PC-9 (cell line): ENCODE measurements at regions not wholly inside any gene's neighbourhood (a gene's known extent, or its start where the extent isn't known, plus 50 kb on each side); places are given as distances from the start of the nearest gene placed in this dataset.

Source experiments
- BruUV-seq: library from RNA; stranded (reverse); fragments of 400-500 nt; replicated peaks from 2 replicates; lab custom pipeline; 2021; lab: Mats Ljungman, UMichigan
- CTCF ChIA-PET: fragments of 300-600 bp; sonication (Branson Sonifier 250); formaldehyde crosslinking; loops from one replicate; lab custom pipeline; 2022; ENCODE audit warnings: antibody characterized with exemption; lab: Charles Lee
- POLR2A ChIA-PET: fragments of 300-600 bp; sonication (Branson Sonifier 250); formaldehyde crosslinking; loops from one replicate; lab custom pipeline; 2022; ENCODE audit warnings: antibody characterized with exemption; ENCODE audit not compliant: unreplicated experiment; lab: Charles Lee
- DNase-seq, 2 experiments: peaks; one replicate each; pipeline versions ENCODE4 v3.0.0 to v3.0.0-alpha.2; 2015 to 2022; ENCODE audit warnings: mixed read lengths in 1 of 2
- H2AFZ ChIP-seq: fragments of 200-600 bp; sonication (generic); 2 replicates; pipeline ENCODE4 v1.8.1; 2017; ENCODE audit warnings: antibody characterized with exemption
- H3F3A ChIP-seq: fragments of 200-600 bp; sonication (generic); 2 replicates; pipeline ENCODE4 v1.8.1; 2017; ENCODE audit warnings: antibody characterized with exemption, mild to moderate bottlenecking, low read depth; ENCODE audit not compliant: insufficient read depth
- H3K27ac ChIP-seq: fragments of 200-600 bp; sonication (generic); 2 replicates; pipeline ENCODE4 v1.6.1; 2016; ENCODE audit warnings: mixed run types
- H3K27me3 ChIP-seq: fragments of 200-600 bp; sonication (generic); 2 replicates; pipeline ENCODE4 v1.6.1; 2016; ENCODE audit warnings: low read depth, mixed run types; ENCODE audit not compliant: insufficient read depth
- H3K36me3 ChIP-seq: fragments of 200-600 bp; sonication (generic); 2 replicates; pipeline ENCODE4 v1.6.1; 2016; ENCODE audit warnings: low read depth, mixed run types
- H3K4me1 ChIP-seq: fragments of 200-600 bp; sonication (generic); replicated peaks from 2 replicates; pipeline ENCODE4 v1.6.1; 2016; ENCODE audit warnings: mixed run types; ENCODE audit not compliant: insufficient read depth
- H3K4me2 ChIP-seq: fragments of 200-600 bp; sonication (generic); 2 replicates; pipeline ENCODE4 v1.6.1; 2017; ENCODE audit warnings: mixed run types
- H3K4me3 ChIP-seq: fragments of 200-600 bp; sonication (generic); 2 replicates; pipeline ENCODE4 v1.6.1; 2016; ENCODE audit warnings: mixed run types
- H3K79me2 ChIP-seq: fragments of 200-600 bp; sonication (generic); 2 replicates; pipeline ENCODE4 v1.6.1; 2017; ENCODE audit warnings: low read depth, mixed run types
- H3K9me2 ChIP-seq: fragments of 200-600 bp; sonication (generic); 2 replicates; pipeline ENCODE4 v1.8.1; 2017; ENCODE audit warnings: mild to moderate bottlenecking; ENCODE audit not compliant: insufficient read depth
- H3K9me3 ChIP-seq: fragments of 200-600 bp; sonication (generic); 2 replicates; pipeline ENCODE4 v1.8.1; 2016; ENCODE audit warnings: low read depth; ENCODE audit not compliant: insufficient read depth
- H4K20me1 ChIP-seq: fragments of 200-600 bp; sonication (generic); 2 replicates; pipeline ENCODE4 v1.8.1; 2017; ENCODE audit not compliant: insufficient read depth
- CTCF ChIP-seq: fragments of 200-600 bp; sonication (generic); conservative IDR thresholded peaks from 2 replicates; pipeline ENCODE4 v1.6.1; 2017; ENCODE audit warnings: mixed run types, antibody characterized with exemption, mild to moderate bottlenecking, moderate library complexity
- EZH2 ChIP-seq: fragments of 200-600 bp; sonication (generic); IDR thresholded peaks from 2 replicates; pipeline ENCODE4 v1.8.0; 2017; ENCODE audit warnings: antibody characterized with exemption, low read depth
- intact Hi-C: fragments of 100-400 bp; cut with micrococcal nuclease; formaldehyde crosslinking; loops from one replicate; pipeline ENCODE4 v1.10.0; 2022; ENCODE audit not compliant: unreplicated experiment

- Histone ChIP-seq H4K20me1 (no peaks in the 10 kb centered on the region), H3K36me3 (no peaks in the 10 kb centered on the region), H3K9me3 (no peaks in the 10 kb centered on the region), H3K4me1 (no peaks in the 10 kb centered on the region), H3F3A (no peaks in the 10 kb centered on the region), H3K4me3 (no peak overlapping the region), H3K27me3 (no peaks in the 10 kb centered on the region), H2AFZ (no peak overlapping the region), H3K9me2 (no peaks in the 10 kb centered on the region), H3K79me2 (no peaks in the 10 kb centered on the region), H3K4me2 (no peak overlapping the region), H3K27ac (no peak overlapping the region)
- intact Hi-C loops: no loop called here
- ChIA-PET CTCF (no interaction called here), POLR2A (no interaction called here)
- DNase-seq: no peak
- BruUV-seq: no TSS peak
- TF ChIP-seq CTCF: no peak
- no peak for TF ChIP-seq EZH2
Measured at GRCh38 chr12:90170740-90171139, 462.1 kb upstream of the ATP2B1 start.

GRCh38 chr12:90167518-90168208 is 459.0 kb upstream of the ATP2B1 start:
- BruUV-seq: no TSS peak
- DNase-seq: no peak
- no peak overlapping the region for H3K4me2 ChIP-seq
- POLR2A ChIA-PET: no interaction called here
- no peaks in the 10 kb centered on the region for H3F3A ChIP-seq
- H3K27me3 ChIP-seq: no peaks in the 10 kb centered on the region
- H3K4me1 ChIP-seq: no peaks in the 10 kb centered on the region
- intact Hi-C loops: no loop called here
- H3K9me2 ChIP-seq: no peaks in the 10 kb centered on the region
- H3K4me3 ChIP-seq: no peak overlapping the region
- H3K36me3 ChIP-seq: no peaks in the 10 kb centered on the region
- no peaks in the 10 kb centered on the region for H4K20me1 ChIP-seq
- H3K79me2 ChIP-seq: no peaks in the 10 kb centered on the region
- H3K9me3 ChIP-seq: no peaks in the 10 kb centered on the region
- H3K27ac ChIP-seq: no peak overlapping the region
- TF ChIP-seq EZH2 (no peak), CTCF (no peak)
- CTCF ChIA-PET: no interaction called here
- no peak overlapping the region for H2AFZ ChIP-seq

- Histone ChIP-seq H3K36me3 (no peaks in the 10 kb centered on the region), H2AFZ (0 out of 2 replicates have a peak overlapping the region, but pooled peaks have one; percentile 41), H3K9me2 (no peaks in the 10 kb centered on the region), H3K27me3 (no peaks in the 10 kb centered on the region), H3K9me3 (no peaks in the 10 kb centered on the region), H3K79me2 (no peaks in the 10 kb centered on the region), H3K4me1 (no peaks in the 10 kb centered on the region), H3F3A (no peaks in the 10 kb centered on the region), H3K4me3 (no peak overlapping the region), H3K4me2 (no peak overlapping the region), H3K27ac (no peak overlapping the region), H4K20me1 (no peaks in the 10 kb centered on the region)
- CTCF ChIA-PET: no interaction called here
- intact Hi-C loops: no loop called here
- BruUV-seq: no TSS peak
- POLR2A ChIA-PET: no interaction called here
- TF ChIP-seq EZH2 (no peak), CTCF (no peak)
- no peak for DNase-seq
Measured at GRCh38 chr12:90166671-90167070, 458.0 kb upstream of the ATP2B1 start.
